Jurkat, Clone E6-1 (cell line): ENCODE measurements at regions not wholly inside any gene's neighbourhood (a gene's known extent, or its start where the extent isn't known, plus 50 kb on each side); places are given as distances from the start of the nearest gene placed in this dataset.

Experiments used
- DNase-seq: peaks from one replicate; pipeline ENCODE4 v3.0.0-alpha.2; 2011; ENCODE audit warnings: low read depth, low spot score
- H3K4me3 ChIP-seq: 2 replicates; pipeline ENCODE4 v1.5.1; 2011; ENCODE audit warnings: mild to moderate bottlenecking, low read length, control low read depth, moderate library complexity

- no peak overlapping the region for H3K4me3 ChIP-seq
- DNase-seq = no peak
Observed at GRCh38 chr10:131006458-131007256, 304.9 kb downstream of the TCERG1L start.

GRCh38 chr10:131009791-131010190 lies 301.7 kb downstream of the TCERG1L start:
- DNase-seq = no peak
- H3K4me3 ChIP-seq = no peak overlapping the region

- no peak for DNase-seq
- no peak overlapping the region for H3K4me3 ChIP-seq
Observed at GRCh38 chr10:131010965-131011575, 300.5 kb downstream of the TCERG1L start.

GRCh38 chr10:131011936-131012640 lies 299.4 kb downstream of the TCERG1L start:
- no peak for DNase-seq

GRCh38 chr10:131012641-131012985 lies 298.9 kb downstream of the TCERG1L start:
- H3K4me3 ChIP-seq = no peak overlapping the region
- DNase-seq = no peak

More at GRCh38 chr10:131011936-131012640, 299.4 kb downstream of the TCERG1L start:
- H3K4me3 ChIP-seq = no peak overlapping the region

GRCh38 chr10:131013281-131013912 lies 298.1 kb downstream of the TCERG1L start:
- no peak for DNase-seq
- no peak overlapping the region for H3K4me3 ChIP-seq

GRCh38 chr10:131014271-131014670 lies 297.2 kb downstream of the TCERG1L start:
- DNase-seq = no peak
- no peak overlapping the region for H3K4me3 ChIP-seq

- DNase-seq = no peak
- no peak overlapping the region for H3K4me3 ChIP-seq
Observed at GRCh38 chr10:131015271-131015670, 296.2 kb downstream of the TCERG1L start.

- DNase-seq = no peak
- H3K4me3 ChIP-seq = no peak overlapping the region
Observed at GRCh38 chr10:131016556-131016955, 295.0 kb downstream of the TCERG1L start.

GRCh38 chr10:131017566-131018285 lies 293.8 kb downstream of the TCERG1L start:
- no peak for DNase-seq
- no peak overlapping the region for H3K4me3 ChIP-seq

- DNase-seq = no peak
- H3K4me3 ChIP-seq = no peak overlapping the region
Observed at GRCh38 chr10:131018886-131019500, 292.5 kb downstream of the TCERG1L start.

GRCh38 chr10:131019696-131020095 lies 291.8 kb downstream of the TCERG1L start:
- no peak for DNase-seq
- H3K4me3 ChIP-seq = no peak overlapping the region

GRCh38 chr10:131020775-131021174 lies 290.7 kb downstream of the TCERG1L start:
- H3K4me3 ChIP-seq = no peak overlapping the region
- no peak for DNase-seq

GRCh38 chr10:131021246-131021895 lies 290.1 kb downstream of the TCERG1L start:
- H3K4me3 ChIP-seq = no peak overlapping the region
- DNase-seq = no peak

GRCh38 chr10:131021969-131022368 lies 289.6 kb downstream of the TCERG1L start:
- no peak for DNase-seq
- no peak overlapping the region for H3K4me3 ChIP-seq

GRCh38 chr10:131022369-131022768 lies 289.2 kb downstream of the TCERG1L start:
- DNase-seq = no peak
- H3K4me3 ChIP-seq = no peak overlapping the region

- H3K4me3 ChIP-seq = no peak overlapping the region
- DNase-seq = no peak
Observed at GRCh38 chr10:131022981-131023380, 288.5 kb downstream of the TCERG1L start.
